Activated naive CD4-positive, alpha-beta T cell treated with Interleukin-2 at 50 U/mL for 16 hours (primary cell): ENCODE measurements at regions not wholly inside any gene's neighbourhood (a gene's known extent, or its start where the extent isn't known, plus 50 kb on each side); places are given as distances from the start of the nearest gene placed in this dataset.

Experiments used
- DNase-seq: peaks from one replicate; pipeline ENCODE4 v3.0.0-alpha.2; 2020

DNA sequence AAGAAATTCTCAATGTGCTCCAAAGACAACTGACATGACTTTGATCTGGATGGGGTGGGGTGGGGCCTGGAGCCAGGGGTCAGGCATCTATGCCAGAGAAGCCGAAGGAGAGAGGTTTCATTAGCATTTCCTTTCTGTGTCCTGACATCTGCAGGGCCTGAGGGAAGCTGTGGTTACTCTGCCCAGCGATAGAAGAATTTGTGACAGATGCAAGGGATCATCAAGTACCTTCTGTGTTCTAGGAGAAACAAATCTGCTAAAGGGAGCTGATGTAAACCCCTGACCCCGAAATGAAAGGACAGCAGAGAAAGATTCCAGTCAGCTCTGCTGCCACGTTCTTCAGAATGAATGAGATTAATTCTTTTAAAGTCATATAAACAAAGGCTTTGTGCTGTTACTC is 335.7 kb downstream of the PRELID2 start:
- no peak for DNase-seq

- no peak for DNase-seq
Observed at GRCh38 chr5:145497052-145497451, 338.1 kb downstream of the PRELID2 start.

DNA sequence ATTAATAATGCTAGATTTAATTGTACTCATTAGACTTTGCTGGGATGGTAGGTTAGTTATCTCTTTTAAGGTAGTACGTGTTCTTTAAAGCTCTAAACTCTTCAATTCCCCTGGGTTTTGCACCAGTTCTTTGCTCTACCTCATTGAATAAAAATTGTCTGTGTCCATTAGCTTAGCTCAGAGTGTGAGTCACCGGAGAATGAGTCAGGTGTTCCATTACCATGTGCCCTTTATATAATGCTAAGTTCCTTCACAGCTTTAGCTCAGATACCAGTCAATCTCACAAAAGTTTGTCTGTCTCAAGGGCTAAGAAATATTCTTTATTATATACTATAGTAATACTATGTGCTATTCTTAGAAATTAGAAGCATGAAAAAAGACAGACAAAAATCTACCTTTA is 339.4 kb downstream of the PRELID2 start:
- no peak for DNase-seq

DNA sequence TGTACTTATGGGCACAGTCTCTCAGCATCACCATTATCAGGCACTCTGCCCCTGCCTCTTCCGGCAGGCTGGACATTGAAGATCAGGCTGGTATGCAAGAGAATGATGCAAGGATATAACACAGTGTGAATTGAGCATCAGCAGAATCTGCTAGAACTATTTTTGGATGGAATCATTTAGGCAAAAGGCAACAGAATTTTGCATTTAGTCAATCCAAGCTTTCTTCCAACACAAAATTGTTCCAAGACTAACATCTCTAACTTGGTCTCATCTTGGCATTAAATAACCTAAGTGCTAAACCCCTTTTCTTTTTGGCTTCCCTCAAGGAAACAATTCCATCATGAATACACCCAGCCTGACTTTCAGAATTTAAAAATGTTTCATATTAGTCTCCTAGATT is 339.9 kb downstream of the PRELID2 start:
- DNase-seq: no peak

DNA sequence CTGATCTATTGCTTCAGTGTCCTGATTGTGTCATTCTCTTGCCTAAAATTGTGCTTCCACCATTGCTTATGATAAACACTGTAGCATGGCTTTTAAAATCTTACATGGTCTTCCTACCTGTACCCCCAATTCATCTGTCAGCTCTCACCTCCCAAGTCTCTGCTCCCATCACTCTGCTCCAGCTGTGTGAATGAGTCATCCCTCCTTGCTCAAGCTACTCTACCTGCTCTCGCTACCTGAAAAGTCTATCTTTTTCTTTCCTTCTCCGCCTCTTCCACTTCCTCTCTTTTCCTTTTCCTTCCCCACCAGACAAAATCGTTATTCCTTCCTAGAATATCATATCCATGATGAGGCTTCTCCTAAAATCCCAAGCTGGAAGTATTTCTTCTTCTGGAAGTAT is 341.7 kb downstream of the PRELID2 start:
- DNase-seq: no peak

DNA sequence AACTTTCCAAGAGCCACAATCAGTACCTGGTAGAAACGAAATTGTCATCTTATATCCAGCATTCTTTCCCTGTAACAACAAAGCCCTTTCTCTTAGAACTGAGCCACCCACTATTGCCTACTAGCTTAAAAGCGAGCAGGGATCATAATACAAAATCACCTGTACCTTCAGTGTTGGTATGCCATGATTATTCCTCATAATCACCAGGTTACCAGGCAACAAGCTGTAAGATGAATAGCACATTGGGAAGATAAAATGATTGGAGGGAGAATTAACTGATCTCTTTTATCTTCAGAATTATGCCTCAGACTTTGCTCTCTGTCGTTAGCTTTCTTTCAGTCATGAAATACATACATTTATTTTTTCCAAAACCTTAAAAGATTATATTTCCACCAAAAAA is 345.6 kb downstream of the PRELID2 start:
- no peak for DNase-seq

DNA sequence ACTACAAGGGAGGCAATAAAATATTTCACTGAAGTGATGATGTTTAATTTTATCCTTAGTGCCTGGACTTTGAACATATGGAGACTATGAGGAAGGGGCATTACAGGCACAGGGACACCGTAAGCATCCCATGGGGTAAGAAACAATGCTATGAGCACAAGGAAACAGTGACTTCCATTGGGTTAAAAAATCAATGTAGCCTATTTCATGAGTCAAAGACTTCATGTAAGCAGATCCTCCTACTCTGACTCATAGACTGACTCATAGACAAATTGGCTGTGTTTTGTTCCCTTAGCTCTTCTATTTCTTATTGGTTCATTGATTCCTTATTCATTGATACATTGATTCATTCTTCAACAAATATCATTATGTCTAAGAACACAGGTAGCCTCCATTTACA is 351.0 kb downstream of the PRELID2 start:
- DNase-seq: no peak

DNA sequence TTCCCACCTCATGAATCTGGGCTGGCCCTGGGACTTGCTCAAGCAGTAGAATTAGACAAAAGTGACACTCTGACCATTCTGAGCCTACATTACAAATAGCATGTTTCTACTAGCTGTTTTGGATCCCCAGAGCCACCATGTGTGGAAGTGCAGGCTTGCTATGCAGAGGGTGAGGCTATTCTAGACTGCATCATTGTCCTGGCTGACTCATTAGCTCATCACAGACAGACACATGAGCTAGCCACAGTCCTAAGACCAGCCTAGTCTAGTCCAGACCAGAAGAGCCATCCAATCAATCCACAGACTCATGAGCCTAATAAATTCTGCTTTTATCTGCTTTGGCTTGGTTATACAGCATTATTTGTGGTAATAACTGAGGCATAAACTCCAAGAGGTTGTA is 351.9 kb downstream of the PRELID2 start:
- no peak for DNase-seq

DNA sequence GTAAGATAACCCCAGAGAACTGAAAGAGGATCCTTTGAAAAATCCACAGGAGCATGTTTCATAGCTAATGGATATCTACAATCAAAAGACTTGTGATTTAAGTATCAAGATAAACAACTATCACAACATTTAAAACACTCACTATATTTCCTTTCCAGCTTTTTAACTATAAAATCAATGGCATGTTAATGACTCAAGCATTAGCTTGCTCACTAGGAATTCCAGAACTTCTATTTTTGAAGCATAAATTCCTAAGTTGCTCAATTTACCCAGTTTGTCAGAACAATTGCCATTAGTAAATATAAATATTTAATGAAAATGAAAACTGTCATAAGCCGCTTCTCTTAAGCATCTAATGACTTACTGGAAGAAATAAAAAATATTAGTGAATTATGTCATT is 355.3 kb downstream of the PRELID2 start:
- DNase-seq: no peak

DNA sequence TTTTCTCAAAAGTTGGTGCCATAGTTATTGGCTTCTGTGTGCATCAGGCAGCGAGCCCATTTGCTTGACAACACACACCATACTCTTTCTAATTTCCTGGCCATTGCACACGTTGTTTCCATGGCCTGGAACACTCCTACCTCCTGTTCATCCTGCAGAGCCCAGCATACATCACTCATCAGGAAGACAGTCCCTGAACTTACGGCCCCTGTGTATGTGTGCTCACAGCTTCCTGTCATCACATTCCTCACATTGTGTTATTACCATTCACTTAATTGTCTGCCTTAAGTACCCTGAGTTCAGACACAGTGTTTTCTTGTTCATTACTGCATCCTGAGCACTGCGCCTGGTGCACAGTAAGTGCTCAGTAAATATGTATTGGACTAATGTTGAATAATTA is 355.9 kb downstream of the PRELID2 start:
- DNase-seq: no peak

DNA sequence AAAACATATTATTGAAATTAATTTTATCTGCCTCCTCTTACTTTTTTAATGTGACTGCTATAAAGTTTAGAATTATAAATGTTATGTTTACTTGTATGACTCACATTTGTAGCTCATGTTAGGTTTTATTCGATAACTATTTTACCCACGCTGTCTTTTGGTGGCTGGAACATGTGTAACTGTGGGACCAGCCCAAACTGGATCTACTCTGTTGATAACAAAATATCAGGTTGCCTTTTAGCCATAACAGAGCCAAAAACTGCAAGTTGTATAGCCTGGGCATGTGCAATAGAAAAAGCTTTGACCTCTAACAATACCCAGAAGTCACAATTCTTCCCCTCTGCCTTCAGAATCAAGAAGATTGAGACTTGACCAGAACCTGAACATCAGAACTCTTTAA is 356.5 kb downstream of the PRELID2 start:
- DNase-seq: no peak

GRCh38 chr5:145473042-145473642 is 362.0 kb downstream of the PRELID2 start:
- DNase-seq: no peak

GRCh38 chr5:145471831-145472612 is 363.1 kb downstream of the PRELID2 start:
- no peak for DNase-seq

DNA sequence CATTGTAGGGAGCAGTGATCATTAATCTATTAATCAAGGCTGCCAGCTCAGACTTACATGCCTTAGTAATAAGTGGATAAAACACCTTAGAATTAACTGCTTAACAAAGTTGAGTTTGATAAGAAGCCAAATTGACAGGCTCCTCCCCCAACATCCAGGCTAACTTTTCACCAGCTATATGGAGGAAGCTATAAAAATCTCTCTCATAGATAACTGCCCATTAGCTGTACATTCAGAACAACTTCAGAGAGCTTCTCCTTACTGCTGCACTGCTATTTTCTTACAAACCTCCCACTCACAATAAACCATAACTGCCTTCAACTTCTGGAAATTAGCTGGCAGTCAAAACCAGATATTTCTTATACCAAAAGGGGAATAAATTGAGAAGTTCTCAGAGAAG is 364.1 kb downstream of the PRELID2 start:
- DNase-seq: no peak

GRCh38 chr5:145470396-145470979 is 364.7 kb downstream of the PRELID2 start:
- no peak for DNase-seq

DNA sequence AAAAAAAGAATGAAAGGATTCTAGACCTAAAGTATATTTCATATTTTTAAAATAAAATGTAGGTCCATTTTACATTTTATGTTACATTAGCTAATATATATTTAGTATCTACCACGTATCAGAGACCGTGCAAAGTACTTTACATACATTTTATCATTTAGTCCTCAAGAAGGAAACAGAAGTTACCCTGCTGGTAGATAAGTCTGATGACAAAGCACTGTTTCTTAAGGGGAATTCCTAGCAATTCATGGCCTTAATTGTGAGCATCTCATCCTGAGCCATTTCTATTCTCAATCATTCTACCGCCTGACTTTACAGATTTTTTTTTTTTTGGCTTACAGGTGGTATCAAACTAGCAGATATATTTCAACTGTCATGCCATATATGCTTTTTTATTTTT is 367.7 kb downstream of the PRELID2 start:
- DNase-seq: no peak

DNA sequence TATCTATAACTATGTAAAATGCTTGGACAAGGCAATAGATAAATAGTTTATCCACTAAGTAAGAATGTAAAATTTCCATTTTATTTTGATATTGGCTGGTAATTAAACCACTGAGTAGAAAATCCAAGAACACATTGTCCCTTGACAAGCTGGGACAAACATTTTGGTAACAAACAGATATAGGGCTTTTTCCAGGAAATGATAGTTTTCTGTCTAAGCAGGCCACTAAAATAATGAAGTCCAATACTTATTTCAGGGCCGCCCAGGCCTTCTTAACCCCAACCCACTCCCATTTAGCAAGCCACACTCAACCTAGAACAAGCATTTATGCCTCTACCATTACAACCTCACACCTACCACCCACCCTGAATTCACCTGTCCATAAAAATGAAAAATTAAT is 368.6 kb downstream of the PRELID2 start:
- no peak for DNase-seq

DNA sequence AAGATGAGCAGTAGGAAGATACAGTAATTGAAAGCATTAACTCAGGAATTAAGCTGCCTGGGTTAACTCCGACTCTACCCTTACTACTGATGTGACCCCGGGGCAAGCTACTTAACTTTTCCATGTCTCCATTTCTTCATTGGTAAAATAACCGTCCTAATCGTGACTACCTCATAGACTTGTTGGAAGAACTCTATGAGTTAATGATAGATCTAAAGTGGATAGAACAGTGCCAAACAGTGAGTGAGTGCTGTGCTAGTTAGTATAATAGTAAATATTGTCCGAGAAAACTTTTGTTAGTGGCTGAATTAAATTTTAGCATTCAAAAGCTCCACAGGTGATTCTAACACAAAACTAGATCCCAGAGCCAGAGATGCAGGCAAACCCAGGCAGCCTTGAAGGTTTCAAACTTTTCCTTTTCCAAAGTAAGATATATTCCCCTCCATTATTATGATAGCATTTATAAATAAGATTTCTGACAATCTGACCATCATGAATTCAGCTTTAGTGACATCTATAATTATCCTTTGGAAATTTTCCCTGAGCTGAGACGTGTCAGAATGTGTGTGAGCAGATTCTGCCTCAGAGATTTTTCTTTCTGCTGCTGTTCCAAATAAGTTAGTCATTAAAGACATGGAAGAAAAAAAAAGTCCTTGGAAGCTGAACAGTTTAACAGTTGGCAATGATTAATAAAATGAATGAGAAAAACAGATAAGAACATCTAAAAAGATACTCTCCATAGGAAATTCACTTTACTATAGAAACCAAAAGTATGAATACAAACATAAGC is 369.5 kb downstream of the PRELID2 start:
- DNase-seq: no peak

DNA sequence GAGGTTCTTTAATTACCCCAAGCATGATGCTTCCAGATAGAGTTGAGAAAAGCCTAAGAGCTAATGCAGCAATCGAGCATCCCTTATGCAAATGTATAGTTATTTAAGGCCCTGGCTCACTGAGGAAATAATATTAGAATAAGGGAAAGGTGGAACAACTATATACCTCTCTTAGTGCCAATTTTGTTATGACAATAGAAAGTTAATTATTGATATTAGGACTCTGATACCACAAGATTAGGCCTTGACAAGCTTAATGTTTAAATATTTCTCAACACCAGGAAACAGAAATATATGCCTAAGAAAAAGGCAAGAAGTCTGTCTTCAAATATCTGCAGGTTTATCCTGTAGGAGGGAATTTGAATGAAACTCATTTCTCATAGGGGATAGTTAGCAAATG is 371.0 kb downstream of the PRELID2 start:
- no peak for DNase-seq

GRCh38 chr5:145463634-145464033 is 371.5 kb downstream of the PRELID2 start:
- DNase-seq: no peak

GRCh38 chr5:145462525-145462924 is 372.6 kb downstream of the PRELID2 start:
- no peak for DNase-seq

DNA sequence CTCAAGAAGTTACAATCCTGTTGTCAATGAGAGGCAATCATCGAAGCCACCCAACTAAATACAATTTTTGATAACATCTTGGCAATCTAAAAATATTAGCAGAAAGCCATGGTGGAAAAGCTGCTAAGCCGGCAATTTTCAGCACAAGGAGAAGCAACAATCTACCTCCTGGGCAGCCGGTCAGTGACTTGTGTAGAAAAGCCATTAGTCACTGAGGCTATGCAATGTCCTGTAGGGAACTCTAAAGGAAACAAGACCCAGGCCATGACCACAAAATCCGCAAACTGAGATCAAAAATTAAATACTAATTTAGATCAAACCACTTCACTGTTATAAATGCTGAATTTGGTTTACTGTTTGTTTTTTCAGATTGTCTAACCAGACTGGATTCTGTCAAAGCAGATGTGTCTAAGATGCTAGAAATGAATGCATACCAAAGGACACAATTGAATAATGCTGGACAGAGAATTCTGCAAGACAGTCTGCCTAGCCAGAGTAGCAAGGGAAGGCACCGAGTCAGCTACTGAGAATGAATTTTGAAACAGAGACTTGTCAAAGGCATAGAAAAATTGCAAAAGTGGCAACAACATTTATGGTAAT is 384.8 kb downstream of the PRELID2 start:
- no peak for DNase-seq

DNA sequence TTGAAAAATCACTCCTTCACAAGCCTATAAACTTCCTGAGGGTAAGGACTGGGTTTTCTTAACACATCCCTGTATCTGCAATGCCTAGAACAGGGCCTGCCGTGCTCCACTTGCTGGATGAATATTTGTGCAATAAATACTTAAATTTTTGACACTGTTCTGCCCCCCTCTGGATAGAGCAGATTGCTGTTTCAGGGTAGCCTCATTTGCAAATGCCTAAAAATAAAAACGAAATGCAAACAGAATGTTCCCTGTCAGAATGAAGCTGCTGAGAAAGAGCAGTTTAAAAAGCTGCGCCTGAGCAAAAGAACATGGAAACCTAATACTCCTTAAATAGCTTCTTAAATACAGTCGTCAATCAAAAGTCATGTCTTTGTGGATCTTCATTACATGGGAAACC is 385.3 kb downstream of the PRELID2 start:
- no peak for DNase-seq
